ENCODE measurements at regions not wholly inside any gene's neighbourhood (a gene's known extent, or its start where the extent isn't known, plus 50 kb on each side); places are given as distances from the start of the nearest gene placed in this dataset.

DNA sequence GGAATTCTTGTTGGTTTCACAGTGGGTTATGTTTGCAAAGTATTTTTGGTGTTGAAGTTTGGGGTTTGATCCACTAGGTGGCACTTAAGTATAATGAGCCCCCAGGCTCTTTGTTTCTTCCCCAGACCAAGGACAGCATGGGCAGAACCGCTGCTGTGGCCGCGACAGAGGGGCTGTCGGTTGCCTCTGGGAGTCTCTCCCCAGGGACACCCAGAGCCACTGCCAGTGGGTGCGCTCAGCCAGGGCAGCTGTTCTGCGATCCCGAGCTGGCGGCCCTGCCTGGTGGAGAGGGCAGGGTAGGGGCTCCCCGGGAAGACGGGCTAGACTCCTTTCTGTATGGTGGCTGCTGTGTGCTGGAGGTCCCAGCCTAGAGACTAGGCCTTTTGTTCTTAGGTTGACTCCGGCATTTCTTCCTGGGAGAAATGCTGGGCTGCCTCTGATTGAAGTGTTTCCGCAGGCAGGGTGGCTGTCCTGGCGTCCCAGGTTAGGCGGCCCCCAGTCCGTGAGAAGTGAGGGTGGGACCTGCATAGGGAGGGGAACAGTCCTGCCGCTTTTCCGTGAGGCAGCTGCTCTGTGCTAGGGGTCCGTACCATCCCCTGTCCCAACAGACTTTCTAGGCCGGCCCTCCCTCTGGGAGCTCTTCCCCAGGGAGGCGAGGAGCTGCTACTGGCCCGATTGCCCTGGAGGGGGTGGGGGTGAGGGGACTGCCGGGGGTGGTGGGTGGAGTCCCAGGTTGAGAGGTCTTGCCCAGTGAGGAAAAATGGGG is 253.1 kb upstream of the PELI2 start:
- Histone ChIP-seq H3K4me1 (ENCODE audit: control insufficient read depth in 5 of 5, insufficient read depth in 5 of 5, low read length in 5 of 5) (no peaks in the 10 kb centered on the region), H3K9ac (ENCODE audit: insufficient read depth in 1 of 2, low read length in 2 of 2) (no peak overlapping the region), H3K36me3 (ENCODE audit: control insufficient read depth in 4 of 4, insufficient read depth in 4 of 4, low read length in 4 of 4) (no peaks in the 10 kb centered on the region), H3K9me3 (ENCODE audit: control insufficient read depth in 4 of 4, insufficient read depth in 3 of 4, low read length in 3 of 4) (peaks cover 0 to 3% (median 0%) of the 10 kb centered on the region in 4 donors), H3K4me3 (no peak overlapping the region), H3K27ac (ENCODE audit: low read depth in 1 of 2, low read length in 1 of 2) (no peak overlapping the region), H3K27me3 (ENCODE audit: control insufficient read depth in 3 of 3, insufficient read depth in 3 of 3, low read length in 2 of 3) (no peaks in the 10 kb centered on the region)
- ATAC-seq (ENCODE audit: insufficient read depth, low FRiP score): no peak
- TF ChIP-seq, protein P1, sequence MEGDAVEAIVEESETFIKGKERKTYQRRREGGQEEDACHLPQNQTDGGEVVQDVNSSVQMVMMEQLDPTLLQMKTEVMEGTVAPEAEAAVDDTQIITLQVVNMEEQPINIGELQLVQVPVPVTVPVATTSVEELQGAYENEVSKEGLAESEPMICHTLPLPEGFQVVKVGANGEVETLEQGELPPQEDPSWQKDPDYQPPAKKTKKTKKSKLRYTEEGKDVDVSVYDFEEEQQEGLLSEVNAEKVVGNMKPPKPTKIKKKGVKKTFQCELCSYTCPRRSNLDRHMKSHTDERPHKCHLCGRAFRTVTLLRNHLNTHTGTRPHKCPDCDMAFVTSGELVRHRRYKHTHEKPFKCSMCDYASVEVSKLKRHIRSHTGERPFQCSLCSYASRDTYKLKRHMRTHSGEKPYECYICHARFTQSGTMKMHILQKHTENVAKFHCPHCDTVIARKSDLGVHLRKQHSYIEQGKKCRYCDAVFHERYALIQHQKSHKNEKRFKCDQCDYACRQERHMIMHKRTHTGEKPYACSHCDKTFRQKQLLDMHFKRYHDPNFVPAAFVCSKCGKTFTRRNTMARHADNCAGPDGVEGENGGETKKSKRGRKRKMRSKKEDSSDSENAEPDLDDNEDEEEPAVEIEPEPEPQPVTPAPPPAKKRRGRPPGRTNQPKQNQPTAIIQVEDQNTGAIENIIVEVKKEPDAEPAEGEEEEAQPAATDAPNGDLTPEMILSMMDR (IDR thresholded peaks at IDR 0.05; ENCODE audit: control extremely low read depth, extremely low read depth): no peak
- DNase-seq: no peak
- 88 to 97% methylated on average over 22 of the region's 22 CpGs for WGBS, 2 donors

DNA sequence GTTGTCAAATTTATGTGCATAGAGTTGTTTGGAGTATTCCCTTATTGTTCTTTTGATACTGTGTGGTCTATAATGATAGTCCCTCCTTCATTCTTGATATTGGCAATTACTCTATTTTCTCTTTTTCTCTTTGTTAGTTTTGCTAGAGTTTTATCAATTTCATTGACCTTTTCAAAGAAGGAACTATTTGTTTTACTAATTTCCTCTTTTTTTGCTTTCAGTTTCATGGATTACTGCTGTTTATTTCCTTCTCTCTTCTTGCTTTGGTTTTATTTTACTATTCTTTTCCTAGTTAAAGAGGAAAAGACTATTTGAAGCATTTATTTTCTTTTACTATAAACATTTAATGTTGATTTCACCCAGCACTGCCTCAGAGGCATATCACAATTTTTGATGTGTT is 250.9 kb upstream of the PELI2 start:
- H3K9ac ChIP-seq (ENCODE audit: insufficient read depth in 1 of 2, low read length in 2 of 2): no peak overlapping the region
- H3K27me3 ChIP-seq (ENCODE audit: control insufficient read depth in 3 of 3, insufficient read depth in 3 of 3, low read length in 2 of 3): no peaks in the 10 kb centered on the region
- H3K36me3 ChIP-seq (ENCODE audit: control insufficient read depth in 4 of 4, insufficient read depth in 4 of 4, low read length in 4 of 4): no peaks in the 10 kb centered on the region
- H3K4me1 ChIP-seq (ENCODE audit: control insufficient read depth in 5 of 5, insufficient read depth in 5 of 5, low read length in 5 of 5): no peaks in the 10 kb centered on the region
- no peak overlapping the region for H3K27ac ChIP-seq (ENCODE audit: low read depth in 1 of 2, low read length in 1 of 2)
- H3K4me3 ChIP-seq: no peak overlapping the region
- DNase-seq (no peak), ATAC-seq (ENCODE audit: insufficient read depth, low FRiP score) (no peak)
- peaks cover 0 to 3% (median 0%) of the 10 kb centered on the region in 4 donors for H3K9me3 ChIP-seq (ENCODE audit: control insufficient read depth in 4 of 4, insufficient read depth in 3 of 4, low read length in 3 of 4)
- TF ChIP-seq, protein P1 (IDR thresholded peaks at IDR 0.05; ENCODE audit: control extremely low read depth, extremely low read depth): no peak

DNA sequence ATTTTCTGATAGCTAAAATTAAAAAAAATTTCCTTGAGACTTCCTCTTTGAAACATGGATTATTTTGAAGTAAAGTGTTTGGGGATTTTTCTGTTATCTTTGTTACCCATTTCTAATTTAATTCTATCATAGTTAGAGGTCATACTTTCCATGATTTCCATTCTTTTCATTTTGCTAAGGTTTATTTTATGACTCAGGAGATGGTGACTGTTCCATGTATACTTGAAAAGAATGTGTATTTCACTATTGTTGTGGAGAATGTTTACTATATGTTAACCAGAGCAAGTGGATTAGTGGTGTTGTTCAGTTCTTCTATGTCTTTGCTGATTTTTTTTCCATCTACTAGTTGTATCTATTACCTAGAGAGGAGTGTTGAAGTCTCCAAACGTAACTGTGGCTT is 250.5 kb upstream of the PELI2 start:
- no peaks in the 10 kb centered on the region for H3K27me3 ChIP-seq (ENCODE audit: control insufficient read depth in 3 of 3, insufficient read depth in 3 of 3, low read length in 2 of 3)
- no peak for ATAC-seq (ENCODE audit: insufficient read depth, low FRiP score)
- no peak overlapping the region for H3K4me3 ChIP-seq
- TF ChIP-seq, protein P1 (IDR thresholded peaks at IDR 0.05; ENCODE audit: control extremely low read depth, extremely low read depth): no peak
- no peak overlapping the region for H3K27ac ChIP-seq (ENCODE audit: low read depth in 1 of 2, low read length in 1 of 2)
- WGBS, 2 donors: 49 to 100% methylated on average over 1 of the region's 1 CpG
- no peak for DNase-seq
- no peaks in the 10 kb centered on the region for H3K4me1 ChIP-seq (ENCODE audit: control insufficient read depth in 5 of 5, insufficient read depth in 5 of 5, low read length in 5 of 5)
- H3K36me3 ChIP-seq (ENCODE audit: control insufficient read depth in 4 of 4, insufficient read depth in 4 of 4, low read length in 4 of 4): no peaks in the 10 kb centered on the region
- H3K9me3 ChIP-seq (ENCODE audit: control insufficient read depth in 4 of 4, insufficient read depth in 3 of 4, low read length in 3 of 4): peaks cover 0 to 3% (median 0%) of the 10 kb centered on the region in 4 donors
- H3K9ac ChIP-seq (ENCODE audit: insufficient read depth in 1 of 2, low read length in 2 of 2): no peak overlapping the region

Data from lung (tissue), 11 donors.